OCI-LY1 (cell line): ENCODE measurements at regions not wholly inside any gene's neighbourhood (a gene's known extent, or its start where the extent isn't known, plus 50 kb on each side); places are given as distances from the start of the nearest gene placed in this dataset.

ENCODE experiments used
- H2AFZ ChIP-seq: fragments of 200-600 bp; sonication (generic), shearing (Covaris generic); 2 replicates; pipeline ENCODE4 v1.6.0; 2014; ENCODE audit warnings: antibody characterized with exemption, mild to moderate bottlenecking, low read length
- H3F3A ChIP-seq: fragments of 200-600 bp; sonication (generic), shearing (Covaris generic); 2 replicates; pipeline ENCODE4 v1.6.0; 2014; ENCODE audit warnings: mild to moderate bottlenecking, antibody characterized with exemption, low read length, moderate library complexity; ENCODE audit not compliant: insufficient read depth
- H3K27ac ChIP-seq: fragments of 200-600 bp; sonication (generic); 2 replicates; pipeline ENCODE4 v1.5.1; 2014; ENCODE audit warnings: low read length, mixed run types, mild to moderate bottlenecking, low read depth; ENCODE audit not compliant: poor library complexity, severe bottlenecking
- H3K27me3 ChIP-seq: fragments of 200-600 bp; sonication (generic); 2 replicates; pipeline ENCODE4 v1.6.0; 2014; ENCODE audit warnings: antibody characterized with exemption, mild to moderate bottlenecking, low read length, moderate library complexity; ENCODE audit not compliant: insufficient read depth
- H3K36me3 ChIP-seq: fragments of 200-600 bp; sonication (generic); 2 replicates; pipeline ENCODE4 v1.6.1; 2014; ENCODE audit warnings: mild to moderate bottlenecking, antibody characterized with exemption, low read length, moderate library complexity, mixed read lengths; ENCODE audit not compliant: insufficient read depth
- H3K4me1 ChIP-seq: fragments of 200-600 bp; sonication (generic); 2 replicates; pipeline ENCODE4 v1.5.1; 2014; ENCODE audit warnings: mild to moderate bottlenecking, low read length, moderate library complexity; ENCODE audit not compliant: insufficient read depth, severe bottlenecking
- H3K4me2 ChIP-seq: fragments of 200-600 bp; sonication (generic), shearing (Covaris generic); 2 replicates; pipeline ENCODE4 v1.6.1; 2014; ENCODE audit warnings: low read length
- H3K4me3 ChIP-seq: fragments of 200-600 bp; sonication (generic); 2 replicates; pipeline ENCODE4 v1.5.1; 2014; ENCODE audit warnings: low read length, low read depth, mild to moderate bottlenecking, mixed read lengths; ENCODE audit not compliant: poor library complexity, severe bottlenecking
- H3K79me2 ChIP-seq: fragments of 200-600 bp; shearing (Covaris generic); 2 replicates; pipeline ENCODE4 v1.6.1; 2016; ENCODE audit warnings: mixed run types, low read length, mixed read lengths; ENCODE audit not compliant: insufficient read depth
- H3K9ac ChIP-seq: fragments of 200-600 bp; sonication (generic), shearing (Covaris generic); 2 replicates; pipeline ENCODE4 v1.6.1; 2014; ENCODE audit warnings: mild to moderate bottlenecking, low read length, mixed read lengths
- H3K9me2 ChIP-seq: fragments of 200-600 bp; sonication (generic), shearing (Covaris generic); 2 replicates; pipeline ENCODE4 v1.6.1; 2014; ENCODE audit warnings: low read depth, mild to moderate bottlenecking, low read length, mixed read lengths
- H3K9me3 ChIP-seq: fragments of 200-600 bp; shearing (Covaris generic); 2 replicates; pipeline ENCODE4 v1.6.1; 2014; ENCODE audit warnings: low read length, mixed read lengths
- H4K20me1 ChIP-seq: fragments of 200-600 bp; sonication (generic), shearing (Covaris generic); 2 replicates; pipeline ENCODE4 v1.6.0; 2016; ENCODE audit warnings: mild to moderate bottlenecking, low read length; ENCODE audit not compliant: insufficient read depth
- CTCF ChIP-seq: fragments of 200-600 bp; sonication (generic), shearing (Covaris generic); IDR thresholded peaks from 2 replicates; pipeline ENCODE4 v1.5.1; 2017; ENCODE audit warnings: mild to moderate bottlenecking, antibody characterized with exemption, low read length, moderate library complexity, mixed read lengths
- EZH2 ChIP-seq: fragments of 200-600 bp; sonication (generic), shearing (Covaris generic); IDR thresholded peaks from 2 replicates; pipeline ENCODE4 v1.8.0; 2017; ENCODE audit warnings: borderline replicate concordance, mixed run types, mild to moderate bottlenecking, antibody characterized with exemption, low read length, moderate library complexity, mixed read lengths

- Histone ChIP-seq H3K27ac (no peak overlapping the region), H2AFZ (no peak overlapping the region), H3K4me1 (no peaks in the 10 kb centered on the region), H3K4me2 (no peak overlapping the region), H3K9me3 (no peaks in the 10 kb centered on the region), H3K9ac (no peak overlapping the region), H3K9me2 (no peaks in the 10 kb centered on the region), H3F3A (no peaks in the 10 kb centered on the region), H3K36me3 (no peaks in the 10 kb centered on the region), H3K27me3 (no peaks in the 10 kb centered on the region), H4K20me1 (no peaks in the 10 kb centered on the region), H3K79me2 (no peaks in the 10 kb centered on the region), H3K4me3 (no peak overlapping the region)
- no peak for TF ChIP-seq EZH2
- no peak for TF ChIP-seq CTCF
Observed at GRCh38 chr4:119937746-119938145, 128.9 kb downstream of the MAD2L1 start.

GRCh38 chr4:119933606-119934005 lies 133.0 kb downstream of the MAD2L1 start:
- H3K4me1 ChIP-seq: no peaks in the 10 kb centered on the region
- H3K27ac ChIP-seq: no peak overlapping the region
- H3K27me3 ChIP-seq: no peaks in the 10 kb centered on the region
- no peaks in the 10 kb centered on the region for H3F3A ChIP-seq
- no peak overlapping the region for H2AFZ ChIP-seq
- no peaks in the 10 kb centered on the region for H3K9me3 ChIP-seq
- H4K20me1 ChIP-seq: no peaks in the 10 kb centered on the region
- no peaks in the 10 kb centered on the region for H3K9me2 ChIP-seq
- no peak overlapping the region for H3K4me3 ChIP-seq
- no peak overlapping the region for H3K9ac ChIP-seq
- H3K79me2 ChIP-seq: no peaks in the 10 kb centered on the region
- H3K4me2 ChIP-seq: no peak overlapping the region
- TF ChIP-seq CTCF (no peak), EZH2 (no peak)
- no peaks in the 10 kb centered on the region for H3K36me3 ChIP-seq

GRCh38 chr4:119932277-119932676 lies 134.4 kb downstream of the MAD2L1 start:
- Histone ChIP-seq H3K9ac (no peak overlapping the region), H3K27ac (no peak overlapping the region), H4K20me1 (no peaks in the 10 kb centered on the region), H3K27me3 (no peaks in the 10 kb centered on the region), H3K36me3 (no peaks in the 10 kb centered on the region), H3K4me3 (no peak overlapping the region), H3K9me2 (no peaks in the 10 kb centered on the region), H3F3A (no peaks in the 10 kb centered on the region), H3K79me2 (no peaks in the 10 kb centered on the region), H3K4me1 (no peaks in the 10 kb centered on the region), H3K4me2 (no peak overlapping the region), H2AFZ (no peak overlapping the region), H3K9me3 (no peaks in the 10 kb centered on the region)
- TF ChIP-seq CTCF: no peak
